CD4-positive, alpha-beta T cell treated with Interleukin-1 beta for 1 hour (primary cell): ENCODE measurements at regions not wholly inside any gene's neighbourhood (a gene's known extent, or its start where the extent isn't known, plus 50 kb on each side); places are given as distances from the start of the nearest gene placed in this dataset.
"Not testable (repeated sequence)": the region's sequence is repeated elsewhere in the genome, so short reads cannot be mapped to it uniquely, and the experiment has no call there.

ENCODE experiments used
- DNase-seq, 2 donors: peaks; one replicate each; pipeline ENCODE4 v3.0.0-alpha.2; 2020 to 2022

GRCh38 chr16:55017321-55017720 lies 86.7 kb downstream of the IRX5 start:
- DNase-seq: no peak

GRCh38 chr16:55018881-55019280 lies 88.2 kb downstream of the IRX5 start:
- no peak for DNase-seq

DNA sequence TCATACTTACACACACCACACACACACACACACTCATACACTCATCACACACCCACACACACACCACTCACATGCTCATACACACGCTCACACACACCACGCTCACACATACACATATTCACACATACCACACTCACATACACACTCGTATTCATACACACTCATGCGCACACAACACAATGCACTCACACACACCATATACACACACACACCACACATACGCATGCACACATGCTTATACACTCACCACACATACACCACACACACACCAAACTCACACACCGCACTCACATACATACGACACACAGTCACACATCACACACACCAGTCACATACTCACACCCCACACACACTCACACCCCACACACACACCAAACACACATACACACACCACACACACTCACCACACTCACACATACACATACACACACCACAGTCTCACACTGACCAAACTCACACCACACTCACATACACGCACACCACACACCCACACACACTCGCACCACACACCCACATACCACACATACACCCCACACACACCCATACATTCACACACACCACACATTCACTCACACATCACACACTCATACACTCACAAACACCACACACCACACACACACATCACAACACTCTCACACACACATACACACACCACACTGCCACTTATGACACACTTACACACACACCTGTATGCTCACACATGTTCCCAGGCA lies 88.9 kb downstream of the IRX5 start:
- no peak for DNase-seq

DNA sequence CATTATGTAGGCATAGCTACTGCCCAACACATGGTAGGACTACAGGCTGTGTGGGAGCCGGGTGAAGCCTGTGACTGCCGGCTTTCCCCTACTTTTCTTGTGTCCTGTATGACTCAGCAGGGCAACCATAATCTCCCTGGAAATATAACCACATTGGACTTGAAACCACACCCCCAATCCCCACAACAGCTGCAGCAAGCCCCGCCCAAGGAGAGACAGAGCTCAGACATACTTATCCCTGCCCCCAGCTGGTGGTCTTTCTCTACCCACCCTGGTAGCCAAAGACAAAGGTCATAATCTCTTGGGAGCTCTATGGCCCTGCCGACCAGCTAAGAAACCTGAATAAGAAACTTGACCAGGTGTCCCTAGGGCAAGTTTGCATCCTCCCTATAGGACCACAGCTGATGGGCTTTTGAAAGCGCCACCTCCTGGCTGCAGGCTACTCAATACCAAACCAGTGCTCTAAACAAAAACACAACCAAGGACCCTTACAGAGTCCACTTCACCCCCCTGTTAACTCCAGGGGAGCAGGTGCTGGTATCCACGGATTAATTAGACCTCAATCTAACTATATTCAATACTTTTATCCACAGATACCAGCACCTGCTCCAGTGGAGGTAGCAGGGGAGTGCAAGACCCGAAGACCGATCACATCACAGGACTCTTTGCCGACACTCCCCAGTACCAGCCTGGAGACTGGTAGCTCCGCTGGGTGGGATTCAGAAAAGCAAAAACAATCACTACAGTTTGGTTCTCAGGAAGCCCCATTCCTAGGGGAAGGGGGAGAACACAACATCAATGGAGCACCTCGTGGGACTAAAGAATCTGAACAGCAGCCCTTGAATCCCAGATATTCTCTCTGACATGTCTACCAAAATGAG lies 91.2 kb downstream of the IRX5 start:
- DNase-seq: no peak

DNA sequence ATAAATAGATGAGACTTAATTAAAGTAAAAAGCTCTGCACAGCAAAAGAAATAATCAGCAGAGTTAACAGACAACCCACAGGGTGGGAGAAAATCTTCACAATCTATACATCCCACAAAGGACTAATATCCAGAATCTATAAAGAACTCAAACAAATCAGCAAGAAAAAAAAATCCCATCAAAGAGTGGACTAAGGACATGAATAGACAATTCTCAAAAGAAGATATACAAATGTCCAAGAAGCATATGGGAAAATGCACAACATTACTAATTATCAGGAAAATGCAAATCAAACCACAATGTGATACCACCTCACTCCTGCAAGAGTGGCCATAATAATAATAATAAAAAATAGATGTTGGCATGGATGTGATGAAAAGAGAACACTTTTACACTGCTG lies 96.6 kb downstream of the IRX5 start:
- not testable (repeated sequence) for DNase-seq

GRCh38 chr16:55029509-55029908 lies 98.8 kb downstream of the IRX5 start:
- no peak for DNase-seq

- no peak for DNase-seq
These were observed 100.3 kb downstream of the IRX5 start for GRCh38 chr16:55030944-55031343.

GRCh38 chr16:55031481-55031880 lies 100.8 kb downstream of the IRX5 start:
- no peak for DNase-seq

DNA sequence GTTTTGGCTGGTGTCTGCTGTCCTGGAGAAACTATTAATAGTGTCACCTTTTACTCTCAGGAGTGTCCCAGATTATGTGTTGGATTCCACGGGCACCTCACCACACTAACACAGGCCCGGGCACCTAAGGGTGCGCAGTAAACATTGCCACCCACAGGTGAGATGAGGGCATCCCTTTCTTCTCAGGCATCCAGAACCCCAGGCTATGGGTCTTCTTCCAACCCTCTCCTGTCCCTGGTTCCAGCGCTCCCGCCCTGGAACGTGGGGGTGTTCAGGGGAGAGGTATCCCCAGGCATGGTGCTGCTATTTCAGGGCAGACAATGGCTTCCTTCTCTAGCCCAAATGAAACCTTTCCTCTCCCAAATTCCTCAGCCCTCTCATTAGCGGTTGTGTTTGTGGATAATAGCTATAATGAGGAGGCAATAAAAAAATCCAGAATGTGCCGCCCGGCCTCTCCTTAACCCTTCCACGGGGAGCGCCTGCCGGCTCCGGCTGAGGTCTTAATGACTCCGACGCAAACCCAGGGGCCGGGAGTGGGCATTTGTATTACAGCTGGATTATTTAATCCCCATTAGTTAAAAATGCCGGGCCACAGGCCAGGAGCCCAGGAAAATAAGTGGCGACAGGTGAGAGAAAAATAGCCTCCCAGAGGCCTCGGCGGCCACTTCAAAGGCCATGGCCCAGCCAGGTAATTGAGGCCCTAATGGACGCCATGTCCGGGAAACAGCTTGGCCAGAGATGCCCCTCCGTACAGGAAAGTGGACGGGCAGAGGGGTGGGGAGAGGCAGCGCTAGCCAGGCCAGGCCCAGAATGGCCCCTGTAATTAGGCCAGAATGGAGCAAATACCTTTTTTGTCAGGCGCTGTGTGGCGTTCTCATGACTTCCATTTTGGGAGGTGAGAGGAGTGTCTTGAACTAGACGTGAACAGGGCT lies 102.8 kb downstream of the IRX5 start:
- no peak for DNase-seq

- no peak for DNase-seq
These were observed 104.4 kb downstream of the IRX5 start for GRCh38 chr16:55035029-55035428.

DNA sequence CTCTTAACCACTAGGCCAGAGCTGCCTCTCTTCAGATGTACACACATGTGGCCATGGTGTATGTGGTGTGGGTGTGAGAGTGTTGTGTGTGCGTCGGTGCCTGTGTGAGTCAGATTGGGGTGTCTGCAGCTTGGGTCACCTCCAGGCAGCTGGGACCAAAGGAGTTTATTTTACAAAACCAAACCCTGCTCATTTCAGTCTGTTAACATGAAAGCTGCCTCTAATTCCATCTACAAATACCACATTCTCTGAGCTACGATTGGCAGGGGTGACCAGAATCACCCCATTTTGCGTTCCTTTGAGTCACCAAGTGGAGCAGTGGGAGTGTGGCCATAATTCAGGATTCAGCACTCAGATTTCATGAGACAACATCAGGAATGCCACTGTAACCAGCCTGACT lies 105.3 kb downstream of the IRX5 start:
- no peak for DNase-seq

DNA sequence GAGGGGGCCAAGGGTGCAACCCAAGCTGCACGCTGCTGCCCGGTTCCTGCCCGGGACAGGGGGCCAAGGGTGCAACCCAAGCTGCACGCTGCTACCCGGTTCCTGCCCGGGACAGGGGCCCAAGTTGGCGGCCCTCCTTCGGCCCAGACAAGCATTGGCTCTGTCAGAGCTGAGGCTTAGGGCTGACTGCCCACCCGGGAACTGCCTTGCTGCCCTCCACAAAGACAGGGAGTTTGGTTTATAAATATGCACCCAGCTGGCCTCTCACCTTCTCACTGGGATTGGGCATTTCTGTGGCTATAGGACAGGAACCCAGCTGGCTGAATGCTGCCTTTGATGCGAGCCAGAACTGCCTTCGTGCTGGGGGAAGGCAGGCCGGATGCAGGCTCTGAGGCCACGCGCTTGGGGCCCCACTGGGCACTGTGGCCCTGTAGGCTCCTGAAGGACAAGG lies 105.7 kb downstream of the IRX5 start:
- no peak for DNase-seq

DNA sequence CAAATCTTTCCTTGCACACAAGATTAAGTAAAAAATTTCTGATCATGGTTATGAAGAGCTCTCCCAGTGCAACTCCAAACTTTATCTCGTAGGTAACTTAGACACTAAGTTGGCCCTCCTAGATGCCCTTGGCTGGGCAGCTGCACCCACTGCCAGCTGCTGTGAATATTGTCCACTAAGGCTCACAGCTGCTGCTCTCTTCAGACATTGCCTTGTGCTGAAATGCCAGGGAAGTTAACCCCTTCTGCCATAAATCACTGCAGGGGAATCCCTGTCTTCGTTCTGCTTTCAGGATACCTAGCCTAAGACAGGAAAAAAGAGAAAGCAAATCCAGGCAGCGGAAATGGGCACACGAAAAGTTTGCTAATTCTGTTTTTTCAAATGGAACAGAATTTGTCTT lies 106.4 kb downstream of the IRX5 start:
- DNase-seq: no peak

- DNase-seq: no peak
These were observed 107.3 kb downstream of the IRX5 start for GRCh38 chr16:55037966-55038365.

DNA sequence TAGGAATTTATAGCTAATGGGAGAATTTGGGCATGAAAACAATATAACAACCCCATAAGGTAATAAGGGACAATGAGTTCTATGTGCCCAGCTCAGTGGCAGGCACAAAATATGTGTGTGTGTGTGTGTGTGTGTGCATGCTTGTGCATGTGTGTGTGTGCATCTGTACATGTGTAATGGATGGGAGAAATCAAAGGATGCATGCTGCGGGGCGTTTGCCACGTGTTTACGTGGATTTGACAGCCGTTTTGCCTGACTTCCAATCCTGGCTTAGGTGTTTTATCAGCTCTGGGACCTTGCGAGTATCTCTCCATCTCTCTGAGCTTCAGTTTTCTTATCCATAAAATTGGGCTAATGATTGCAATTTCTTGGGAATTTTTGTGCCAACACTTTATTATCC lies 108.4 kb downstream of the IRX5 start:
- no peak for DNase-seq

GRCh38 chr16:55039511-55039910 lies 108.8 kb downstream of the IRX5 start:
- no peak for DNase-seq

DNA sequence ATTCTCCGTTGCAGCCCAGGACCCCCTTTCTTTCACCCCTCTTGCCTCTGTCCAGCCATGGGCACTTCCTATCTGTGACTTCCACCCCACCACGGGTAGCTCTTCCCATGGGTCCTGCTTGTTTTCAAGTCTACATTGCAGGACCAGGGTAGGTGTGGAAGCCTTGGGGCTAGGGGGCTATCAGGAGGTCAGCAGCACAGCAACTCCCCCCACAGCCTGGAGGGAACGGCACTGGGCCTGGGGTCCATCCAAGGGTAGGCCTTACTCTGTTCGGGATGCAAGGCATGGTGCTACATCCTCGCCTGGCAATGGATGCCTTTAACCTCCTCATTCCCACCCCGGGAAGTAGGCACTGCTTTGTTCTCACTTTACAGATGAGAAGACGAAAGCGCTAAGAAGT lies 109.3 kb downstream of the IRX5 start:
- DNase-seq: no peak

GRCh38 chr16:55040366-55041086 lies 109.9 kb downstream of the IRX5 start:
- DNase-seq: no peak

DNA sequence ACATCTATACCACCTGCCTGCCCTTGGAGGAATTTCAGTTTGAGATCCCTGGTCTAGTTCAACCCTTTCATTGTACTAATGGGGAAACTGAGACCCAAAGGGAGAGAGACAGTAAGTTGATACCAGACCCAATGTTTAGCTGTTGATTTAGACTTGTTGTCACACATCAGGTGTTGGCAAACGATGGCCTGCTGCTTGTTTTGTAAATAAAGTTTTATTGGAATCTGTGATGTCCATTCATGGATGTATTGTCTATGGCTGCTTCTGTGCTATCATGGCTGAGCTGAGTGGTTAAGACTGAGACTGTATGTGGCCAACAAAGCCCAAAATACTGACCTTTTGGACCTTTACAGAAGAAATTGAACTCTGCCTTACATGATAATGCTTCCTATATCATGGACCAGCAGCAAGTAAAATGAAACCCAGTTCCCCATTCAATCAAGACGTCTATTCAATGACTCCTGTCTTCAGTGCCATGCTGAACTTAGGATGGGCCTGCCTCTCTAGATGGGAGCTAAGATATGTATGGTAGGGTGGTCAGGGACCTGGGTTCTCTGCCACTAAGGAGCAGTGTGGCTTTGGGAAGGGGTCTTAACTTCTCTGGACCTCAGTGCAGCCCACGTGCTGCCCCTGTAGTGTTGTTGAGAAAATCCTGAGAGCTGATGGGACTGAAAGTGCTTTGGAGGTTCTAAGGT lies 111.0 kb downstream of the IRX5 start:
- DNase-seq: no peak

DNA sequence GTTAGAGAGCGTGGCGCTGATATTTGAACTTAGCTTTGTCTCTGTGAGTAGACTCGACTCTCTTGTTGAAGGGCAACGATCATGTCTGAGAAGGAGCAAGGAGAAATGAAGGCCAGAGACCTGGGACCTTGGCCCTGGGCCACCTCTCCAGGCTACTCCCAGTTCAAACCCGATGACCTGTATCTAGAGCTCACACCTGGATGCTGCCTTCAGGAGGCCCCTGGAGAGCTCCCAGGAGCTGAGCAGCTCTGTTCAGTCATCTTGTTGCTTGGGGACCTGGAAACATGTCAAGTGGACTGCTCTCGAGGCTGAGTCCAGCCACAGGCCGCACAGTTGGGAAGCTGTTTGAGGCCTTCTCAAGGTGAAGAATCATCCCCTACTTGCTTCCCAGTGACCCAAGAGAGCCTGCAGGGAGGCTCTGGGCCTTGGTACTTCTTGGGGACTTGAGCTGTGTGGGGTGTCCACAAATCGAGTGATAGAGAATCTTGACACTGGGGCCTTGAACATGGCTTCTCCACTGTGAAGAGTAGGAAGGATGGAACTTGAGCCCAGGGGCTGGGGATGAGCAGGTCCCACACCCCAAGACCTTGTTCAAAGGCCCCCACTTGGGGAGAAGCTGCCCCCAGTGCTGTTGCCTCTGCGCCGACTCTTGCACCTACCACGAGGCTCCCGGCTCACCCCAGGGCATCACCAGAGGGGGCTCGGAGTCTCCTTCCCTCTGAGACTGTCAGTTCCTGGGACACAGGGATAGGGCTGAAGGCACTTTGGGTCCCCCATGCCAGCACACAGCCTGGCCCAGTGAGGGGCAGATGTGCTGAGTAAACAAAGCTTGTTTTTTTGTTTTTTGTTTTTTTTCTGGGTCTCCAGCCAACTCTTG lies 112.1 kb downstream of the IRX5 start:
- DNase-seq: no peak

DNA sequence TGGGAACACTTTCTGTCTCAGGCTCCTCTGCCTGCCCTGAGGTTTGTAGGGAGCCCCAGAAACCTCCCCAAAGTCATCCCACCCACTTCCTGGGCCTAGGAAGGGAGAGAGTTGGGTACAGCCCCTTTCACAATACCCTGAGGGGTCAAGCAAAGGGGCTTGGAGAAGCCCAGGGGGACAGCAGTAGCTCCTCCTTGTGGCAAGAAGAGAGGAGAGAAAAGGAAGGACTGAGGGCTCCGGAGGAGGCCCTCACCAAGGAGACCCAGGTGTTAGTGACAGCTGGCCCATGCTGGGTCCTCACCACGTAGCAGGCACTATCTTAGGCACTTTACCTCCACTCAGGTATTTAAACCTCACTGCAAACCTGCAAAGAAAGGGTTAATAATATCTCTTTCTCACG lies 112.8 kb downstream of the IRX5 start:
- DNase-seq: no peak
